ENCODE measurements at regions not wholly inside any gene's neighbourhood (a gene's known extent, or its start where the extent isn't known, plus 50 kb on each side); places are given as distances from the start of the nearest gene placed in this dataset.

DNA sequence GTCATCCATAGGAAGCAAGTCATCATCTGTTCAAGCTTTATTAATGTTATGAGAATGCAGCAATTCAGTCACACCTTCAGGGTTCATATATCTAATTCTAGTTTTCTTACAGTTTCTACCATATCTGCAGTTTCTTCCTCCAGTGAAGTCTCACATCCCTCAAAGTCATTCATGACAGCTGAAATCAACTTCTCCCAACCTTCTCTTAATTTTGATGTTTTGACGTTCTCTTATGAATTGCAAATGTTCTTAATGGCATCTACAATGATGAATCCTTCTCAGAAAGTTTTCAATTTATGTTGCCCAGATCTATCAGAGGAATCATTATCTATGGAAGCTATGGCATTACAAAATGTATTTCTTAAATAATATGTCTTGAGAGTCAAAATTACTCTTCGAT, 210.4 kb upstream of the ZBTB20 start:
- intact Hi-C loops (cut with DNase I, micrococcal nuclease): no loop called here
- no peaks in the 10 kb centered on the region for H3K9me3 ChIP-seq
- no peak for ATAC-seq
- DNase-seq: no peak
- no peaks in the 10 kb centered on the region for H3K4me1 ChIP-seq (ENCODE audit: low read depth)
- TF ChIP-seq, protein P1, sequence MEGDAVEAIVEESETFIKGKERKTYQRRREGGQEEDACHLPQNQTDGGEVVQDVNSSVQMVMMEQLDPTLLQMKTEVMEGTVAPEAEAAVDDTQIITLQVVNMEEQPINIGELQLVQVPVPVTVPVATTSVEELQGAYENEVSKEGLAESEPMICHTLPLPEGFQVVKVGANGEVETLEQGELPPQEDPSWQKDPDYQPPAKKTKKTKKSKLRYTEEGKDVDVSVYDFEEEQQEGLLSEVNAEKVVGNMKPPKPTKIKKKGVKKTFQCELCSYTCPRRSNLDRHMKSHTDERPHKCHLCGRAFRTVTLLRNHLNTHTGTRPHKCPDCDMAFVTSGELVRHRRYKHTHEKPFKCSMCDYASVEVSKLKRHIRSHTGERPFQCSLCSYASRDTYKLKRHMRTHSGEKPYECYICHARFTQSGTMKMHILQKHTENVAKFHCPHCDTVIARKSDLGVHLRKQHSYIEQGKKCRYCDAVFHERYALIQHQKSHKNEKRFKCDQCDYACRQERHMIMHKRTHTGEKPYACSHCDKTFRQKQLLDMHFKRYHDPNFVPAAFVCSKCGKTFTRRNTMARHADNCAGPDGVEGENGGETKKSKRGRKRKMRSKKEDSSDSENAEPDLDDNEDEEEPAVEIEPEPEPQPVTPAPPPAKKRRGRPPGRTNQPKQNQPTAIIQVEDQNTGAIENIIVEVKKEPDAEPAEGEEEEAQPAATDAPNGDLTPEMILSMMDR (IDR thresholded peaks at IDR 0.05): no peak
- H3K4me3 ChIP-seq: no peak overlapping the region
- no peaks in the 10 kb centered on the region for H3K36me3 ChIP-seq (ENCODE audit: low read depth)

DNA sequence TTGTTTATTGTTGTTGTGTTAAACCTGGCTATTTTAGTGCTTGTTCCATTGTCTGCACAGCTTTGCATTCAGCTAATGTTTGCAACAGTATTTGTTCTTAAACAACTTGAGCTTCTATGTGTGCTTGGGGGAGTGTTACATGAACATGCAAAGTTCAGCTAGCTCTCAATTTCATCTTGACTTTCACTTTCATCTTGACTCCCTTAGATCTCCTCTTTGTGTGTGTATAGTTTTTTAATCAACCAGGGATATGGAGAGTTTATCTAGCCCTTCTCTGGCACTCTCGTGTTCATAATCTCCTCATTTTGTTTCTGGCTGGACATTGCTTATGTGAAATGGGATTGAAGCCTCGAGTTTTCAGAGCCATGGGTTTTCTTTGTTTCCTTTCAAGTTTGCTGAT, 212.4 kb upstream of the ZBTB20 start:
- H3K4me3 ChIP-seq: no peak overlapping the region
- H3K4me1 ChIP-seq (ENCODE audit: low read depth): no peaks in the 10 kb centered on the region
- H3K9me3 ChIP-seq: no peaks in the 10 kb centered on the region
- no peak for DNase-seq
- no peak for ATAC-seq
- intact Hi-C loops (cut with DNase I, micrococcal nuclease): no loop called here
- H3K36me3 ChIP-seq (ENCODE audit: low read depth): no peaks in the 10 kb centered on the region
- TF ChIP-seq, protein P1 (IDR thresholded peaks at IDR 0.05): no peak

DNA sequence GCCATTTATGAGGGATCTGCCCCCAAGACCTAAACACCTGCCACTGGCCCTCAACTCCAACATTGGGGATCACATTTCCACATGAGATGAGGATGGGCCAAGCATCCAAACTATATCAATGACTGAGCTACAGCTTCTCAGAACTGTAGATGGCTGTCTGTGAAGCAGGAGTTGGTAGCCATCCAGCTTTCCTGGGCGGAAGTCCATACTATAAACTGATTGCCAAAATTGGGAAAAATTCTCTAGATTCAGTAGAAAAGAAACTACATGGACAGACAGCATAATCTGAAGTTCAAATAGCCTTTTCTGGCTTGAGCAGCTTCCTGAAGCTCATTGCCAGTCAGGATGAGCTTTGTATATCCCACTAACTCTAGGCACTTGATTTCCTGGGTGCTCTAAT, 214.7 kb upstream of the ZBTB20 start:
- TF ChIP-seq, protein P1 (IDR thresholded peaks at IDR 0.05): no peak
- Histone ChIP-seq H3K36me3 (ENCODE audit: low read depth) (no peaks in the 10 kb centered on the region), H3K4me1 (ENCODE audit: low read depth) (no peaks in the 10 kb centered on the region), H3K4me3 (no peak overlapping the region), H3K9me3 (no peaks in the 10 kb centered on the region)
- ATAC-seq (no peak), DNase-seq (no peak)
- intact Hi-C loops (cut with DNase I, micrococcal nuclease): no loop called here

DNA sequence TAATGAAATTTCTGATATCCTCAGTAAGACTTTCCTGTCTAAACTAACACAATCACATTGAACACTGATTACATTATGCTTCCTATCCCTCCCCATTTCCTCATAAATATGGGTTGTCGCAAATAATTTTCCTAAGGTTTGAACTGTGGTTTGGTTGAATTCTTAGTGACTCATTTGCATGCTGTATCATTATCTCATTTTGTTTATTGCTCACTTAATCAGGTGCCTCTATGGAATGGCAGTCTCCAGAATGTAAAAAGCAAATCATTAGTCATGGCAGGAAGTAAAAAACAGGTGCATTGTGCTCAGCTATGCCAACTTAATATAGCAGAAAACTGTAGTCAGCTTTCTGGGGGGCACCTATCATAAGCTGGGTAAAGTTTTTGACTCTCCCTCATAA, 216.0 kb upstream of the ZBTB20 start:
- H3K4me3 ChIP-seq: no peak overlapping the region
- H3K9me3 ChIP-seq: no peaks in the 10 kb centered on the region
- ATAC-seq (no peak), DNase-seq (no peak)
- no peaks in the 10 kb centered on the region for H3K36me3 ChIP-seq (ENCODE audit: low read depth)
- intact Hi-C loops (cut with DNase I, micrococcal nuclease): no loop called here
- TF ChIP-seq, protein P1 (IDR thresholded peaks at IDR 0.05): no peak
- H3K4me1 ChIP-seq (ENCODE audit: low read depth): no peaks in the 10 kb centered on the region

DNA sequence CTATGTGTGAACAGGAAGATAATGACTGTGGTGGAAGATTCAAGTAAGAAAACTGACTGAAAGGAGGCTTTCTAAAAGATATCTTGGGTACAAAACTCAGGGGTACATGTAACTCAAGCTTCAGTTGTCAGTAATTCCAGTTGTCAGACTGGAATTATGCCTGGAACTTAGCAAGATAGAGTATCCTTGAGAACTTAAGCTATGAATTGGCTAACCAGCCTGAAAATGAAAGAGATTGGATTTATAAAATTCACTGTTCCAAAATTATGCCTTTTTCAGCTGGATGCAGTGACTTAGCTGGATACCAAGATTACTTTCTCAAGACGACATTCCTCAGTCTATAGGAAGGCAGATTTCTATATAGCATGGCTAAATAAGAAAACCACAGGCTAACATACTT, 221.9 kb upstream of the ZBTB20 start:
- DNase-seq (no peak), ATAC-seq (no peak)
- TF ChIP-seq, protein P1 (IDR thresholded peaks at IDR 0.05): no peak
- no peaks in the 10 kb centered on the region for H3K4me1 ChIP-seq (ENCODE audit: low read depth)
- no peak overlapping the region for H3K4me3 ChIP-seq
- no peaks in the 10 kb centered on the region for H3K9me3 ChIP-seq
- H3K36me3 ChIP-seq (ENCODE audit: low read depth): no peaks in the 10 kb centered on the region
- intact Hi-C loops (cut with DNase I, micrococcal nuclease): no loop called here

DNA sequence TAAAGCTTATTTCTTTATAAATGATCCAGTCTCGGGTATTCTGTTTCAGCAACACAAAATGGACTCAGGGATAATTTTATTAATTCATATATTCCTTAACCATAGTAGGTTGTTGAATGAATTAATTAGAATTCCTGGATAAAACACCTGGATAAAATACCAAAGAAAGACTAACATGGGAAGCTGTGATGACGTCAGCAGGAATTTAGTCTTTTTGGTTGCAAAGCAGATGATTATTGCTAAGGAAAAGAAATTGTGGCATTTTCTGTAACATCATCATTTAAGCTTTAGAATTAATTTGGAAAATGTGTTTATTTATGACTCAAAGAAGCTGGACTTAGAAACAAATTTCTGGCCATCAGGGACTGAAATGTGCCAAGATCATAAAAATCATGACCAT, 228.3 kb upstream of the ZBTB20 start:
- DNase-seq: no peak
- Histone ChIP-seq H3K36me3 (ENCODE audit: low read depth) (no peaks in the 10 kb centered on the region), H3K9me3 (no peaks in the 10 kb centered on the region), H3K4me3 (no peak overlapping the region), H3K4me1 (ENCODE audit: low read depth) (no peaks in the 10 kb centered on the region)
- no peak for ATAC-seq
- intact Hi-C loops (cut with DNase I, micrococcal nuclease): no loop called here
- TF ChIP-seq, protein P1 (IDR thresholded peaks at IDR 0.05): no peak

Measured in mucosa of descending colon (tissue), 3 donors.